SK-N-MC (cell line): ENCODE measurements at regions not wholly inside any gene's neighbourhood (a gene's known extent, or its start where the extent isn't known, plus 50 kb on each side); places are given as distances from the start of the nearest gene placed in this dataset.

Source experiments
- DNase-seq: peaks from one replicate; pipeline ENCODE4 v3.0.0-alpha.2; 2011; ENCODE audit warnings: low read depth, low spot score
- H3K27ac ChIP-seq: fragments of 200-600 bp; sonication (generic); 2 replicates; pipeline ENCODE4 v1.5.1; 2016; ENCODE audit warnings: mixed run types
- H3K36me3 ChIP-seq: fragments of 200-600 bp; sonication (generic); 2 replicates; pipeline ENCODE4 v1.6.1; 2017; ENCODE audit warnings: antibody characterized with exemption, low read length, mixed read lengths; ENCODE audit not compliant: insufficient read depth
- H3K4me3 ChIP-seq: fragments of 200-600 bp; sonication (generic); 2 replicates; pipeline ENCODE4 v1.5.1; 2016
- H3K9ac ChIP-seq: fragments of 200-600 bp; sonication (generic); 2 replicates; pipeline ENCODE4 v1.8.0; 2017; ENCODE audit warnings: mixed run types, mixed read lengths; ENCODE audit not compliant: insufficient read length
- H3K9me3 ChIP-seq: fragments of 200-600 bp; sonication (generic); 2 replicates; pipeline ENCODE4 v1.6.1; 2017; ENCODE audit warnings: low read depth, mild to moderate bottlenecking, antibody characterized with exemption, low read length, moderate library complexity, mixed read lengths
- EZH2 ChIP-seq: fragments of 200-600 bp; sonication (generic); IDR thresholded peaks from one replicate; pipeline ENCODE4 v1.6.1; 2017; ENCODE audit warnings: antibody characterized with exemption
- FOXP2 ChIP-seq: optimal IDR thresholded peaks from 2 replicates; pipeline ENCODE3; 2011; ENCODE audit warnings: mild to moderate bottlenecking, moderate library complexity; ENCODE audit not compliant: insufficient read depth; ENCODE audit errors: extremely low read length, control extremely low read depth
- POLR2AphosphoS5 ChIP-seq: IDR thresholded peaks from 2 replicates; pipeline ENCODE4 v1.6.1; 2012; ENCODE audit warnings: mild to moderate bottlenecking, low read depth, low read length, borderline replicate concordance

DNA sequence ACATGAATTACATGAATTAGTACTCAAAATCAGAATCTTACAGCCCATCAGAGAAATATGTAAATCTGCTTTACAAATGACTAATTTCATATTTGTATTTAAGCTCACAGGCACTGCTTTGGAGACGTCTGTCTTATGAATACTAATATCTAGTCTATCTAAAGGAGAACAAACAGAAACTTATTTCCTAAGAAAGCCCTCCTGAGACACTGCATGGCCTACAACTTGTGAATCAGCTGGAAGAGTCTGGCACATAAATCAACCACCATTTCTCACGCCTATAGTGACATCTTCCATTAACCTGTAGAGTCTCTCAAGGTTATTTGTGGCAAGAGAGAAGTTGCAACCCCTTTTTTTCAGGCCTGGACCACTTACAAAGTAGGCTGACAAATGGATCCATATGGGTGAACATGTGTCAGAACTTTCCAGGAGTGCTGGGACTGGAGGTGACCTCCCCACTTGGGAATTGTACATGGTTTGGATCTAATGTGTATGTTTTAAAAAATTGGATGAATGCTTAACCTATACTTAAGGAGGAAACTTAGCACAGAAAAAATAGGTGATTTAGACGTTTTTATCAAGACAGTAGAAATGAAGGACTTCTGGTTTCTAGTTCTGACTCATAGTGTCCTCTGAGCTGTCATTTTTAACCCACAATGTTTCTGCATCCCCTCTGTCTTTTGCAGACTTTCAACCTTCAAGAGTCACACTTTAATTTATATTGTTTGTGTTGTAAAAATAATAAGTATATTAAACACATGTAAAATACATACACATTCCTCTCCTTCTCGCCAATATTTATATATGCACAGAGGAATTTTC is 83.2 kb upstream of the ARHGAP24 start:
- no peak overlapping the region for H3K27ac ChIP-seq
- no peak for TF ChIP-seq EZH2
- TF ChIP-seq POLR2AphosphoS5, result no peak
- TF ChIP-seq FOXP2, result no peak
- no peaks in the 10 kb centered on the region for H3K36me3 ChIP-seq
- H3K9ac ChIP-seq, result no peak overlapping the region
- H3K9me3 ChIP-seq, result no peaks in the 10 kb centered on the region
- DNase-seq, result no peak
- no peak overlapping the region for H3K4me3 ChIP-seq

DNA sequence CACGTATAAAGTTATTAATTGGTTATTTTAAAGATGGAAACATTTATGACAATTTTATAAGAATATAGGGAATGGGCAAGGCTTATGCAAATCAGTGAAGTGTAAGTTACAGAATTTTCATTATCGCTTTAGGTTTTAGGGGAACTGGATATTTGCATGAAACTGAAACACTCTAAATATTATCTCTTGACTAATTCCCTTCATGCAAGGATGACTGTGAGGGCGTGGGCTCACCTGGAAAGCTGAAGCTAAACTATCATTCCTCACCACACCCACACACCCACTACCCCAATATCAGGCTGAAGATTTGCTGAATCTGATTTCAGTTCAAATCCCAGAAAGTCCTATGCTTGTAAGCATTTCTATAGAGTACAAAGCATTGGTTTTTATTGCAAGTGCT is 81.7 kb upstream of the ARHGAP24 start:
- TF ChIP-seq POLR2AphosphoS5, result no peak
- TF ChIP-seq FOXP2, result no peak
- TF ChIP-seq EZH2, result no peak
- H3K9me3 ChIP-seq, result no peaks in the 10 kb centered on the region
- no peak overlapping the region for H3K4me3 ChIP-seq
- H3K27ac ChIP-seq, result no peak overlapping the region
- no peak overlapping the region for H3K9ac ChIP-seq
- no peak for DNase-seq
- no peaks in the 10 kb centered on the region for H3K36me3 ChIP-seq

DNA sequence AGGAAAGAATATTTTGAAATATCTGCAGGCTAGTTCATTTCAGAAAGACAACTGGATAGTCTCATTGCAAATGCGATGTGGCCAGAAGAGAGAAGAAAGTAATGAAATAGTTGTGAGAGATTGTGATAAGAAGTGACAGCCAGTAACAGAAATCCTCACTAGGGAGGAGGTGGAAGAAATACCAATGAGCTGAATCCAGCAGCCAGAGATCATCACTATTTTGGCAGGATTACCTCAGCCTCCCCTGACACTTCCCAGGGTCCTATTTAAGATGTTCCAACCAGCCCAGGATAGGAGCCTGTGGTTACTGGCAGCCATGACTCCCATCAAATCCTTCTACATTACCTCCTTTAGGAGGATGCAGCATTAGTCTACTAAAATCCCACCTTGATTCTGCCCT is 76.7 kb upstream of the ARHGAP24 start:
- no peaks in the 10 kb centered on the region for H3K36me3 ChIP-seq
- H3K9me3 ChIP-seq, result no peaks in the 10 kb centered on the region
- H3K9ac ChIP-seq, result no peak overlapping the region
- no peak overlapping the region for H3K4me3 ChIP-seq
- DNase-seq, result no peak
- TF ChIP-seq POLR2AphosphoS5 (no peak), EZH2 (no peak), FOXP2 (no peak)
- no peak overlapping the region for H3K27ac ChIP-seq

DNA sequence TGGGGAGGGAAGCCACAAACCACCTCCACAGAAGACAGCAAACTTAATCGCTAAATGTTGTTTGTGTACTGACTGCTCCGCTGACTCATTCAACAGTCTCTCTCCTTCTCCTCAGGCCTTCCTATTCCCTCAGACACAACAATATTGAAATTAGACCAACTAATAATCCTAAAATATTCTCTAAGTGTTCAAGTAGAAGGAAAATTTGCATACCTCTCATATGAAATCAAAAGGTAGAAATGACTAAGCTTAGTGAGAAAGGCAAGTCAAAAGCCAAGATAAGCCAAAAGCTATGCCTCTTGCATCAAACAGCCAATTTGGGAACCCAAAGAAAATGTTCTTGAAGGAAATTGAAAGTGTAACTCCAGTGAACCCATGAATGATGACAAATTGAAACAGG is 75.7 kb upstream of the ARHGAP24 start:
- no peak for TF ChIP-seq EZH2
- TF ChIP-seq POLR2AphosphoS5, result no peak
- TF ChIP-seq FOXP2, result no peak
- no peak for DNase-seq
- no peak overlapping the region for H3K4me3 ChIP-seq
- no peaks in the 10 kb centered on the region for H3K36me3 ChIP-seq
- no peaks in the 10 kb centered on the region for H3K9me3 ChIP-seq
- no peak overlapping the region for H3K27ac ChIP-seq
- H3K9ac ChIP-seq, result no peak overlapping the region

DNA sequence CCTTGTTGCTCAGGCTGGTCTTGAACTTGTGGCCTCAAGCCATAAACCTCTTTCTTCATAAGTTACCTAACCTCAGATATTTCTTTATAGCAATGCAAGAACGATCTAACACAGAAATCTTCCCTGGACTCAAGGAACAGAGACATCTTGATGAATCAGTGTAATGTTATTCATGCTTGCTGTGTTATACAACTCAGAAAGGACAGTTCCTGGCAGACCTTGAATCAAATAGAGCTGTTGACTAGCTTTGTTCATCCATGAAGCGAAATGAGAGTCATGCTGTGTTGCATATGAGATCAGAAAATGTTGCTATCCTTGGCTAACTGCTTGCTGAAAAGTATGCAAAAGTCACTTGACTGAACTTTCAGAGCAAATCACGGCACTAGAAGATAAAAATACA is 72.6 kb upstream of the ARHGAP24 start:
- DNase-seq, result no peak
- Histone ChIP-seq H3K27ac (no peak overlapping the region), H3K4me3 (no peak overlapping the region), H3K36me3 (no peaks in the 10 kb centered on the region), H3K9me3 (no peaks in the 10 kb centered on the region), H3K9ac (no peak overlapping the region)
- TF ChIP-seq EZH2 (no peak), POLR2AphosphoS5 (no peak), FOXP2 (no peak)

DNA sequence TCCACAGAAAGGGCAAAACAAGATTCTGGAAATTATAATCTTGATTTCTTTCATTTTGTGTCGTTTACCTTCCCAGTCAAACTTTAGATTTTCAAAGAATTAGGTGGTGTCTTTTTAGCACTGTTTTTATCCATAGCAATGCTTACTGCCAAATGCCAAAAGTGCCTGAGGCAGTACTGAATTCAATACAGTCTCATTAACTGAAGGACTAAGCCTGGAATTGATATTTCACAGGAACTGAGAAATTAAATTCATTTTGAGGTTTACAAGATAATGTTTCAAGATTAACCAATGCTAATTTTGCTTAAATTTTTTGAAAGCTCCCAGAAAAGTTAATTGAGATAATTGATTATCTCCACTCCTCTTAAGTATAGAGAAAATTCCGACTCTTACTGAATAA is 68.8 kb upstream of the ARHGAP24 start:
- Histone ChIP-seq H3K27ac (no peak overlapping the region), H3K9ac (no peak overlapping the region), H3K9me3 (no peaks in the 10 kb centered on the region), H3K4me3 (no peak overlapping the region; the same call in 1 of the 2 replicates), H3K36me3 (no peaks in the 10 kb centered on the region)
- TF ChIP-seq POLR2AphosphoS5, result no peak; the same call in 1 of the 2 replicates
- TF ChIP-seq EZH2, result no peak
- TF ChIP-seq FOXP2, result no peak
- peak; percentile 84 for DNase-seq

DNA sequence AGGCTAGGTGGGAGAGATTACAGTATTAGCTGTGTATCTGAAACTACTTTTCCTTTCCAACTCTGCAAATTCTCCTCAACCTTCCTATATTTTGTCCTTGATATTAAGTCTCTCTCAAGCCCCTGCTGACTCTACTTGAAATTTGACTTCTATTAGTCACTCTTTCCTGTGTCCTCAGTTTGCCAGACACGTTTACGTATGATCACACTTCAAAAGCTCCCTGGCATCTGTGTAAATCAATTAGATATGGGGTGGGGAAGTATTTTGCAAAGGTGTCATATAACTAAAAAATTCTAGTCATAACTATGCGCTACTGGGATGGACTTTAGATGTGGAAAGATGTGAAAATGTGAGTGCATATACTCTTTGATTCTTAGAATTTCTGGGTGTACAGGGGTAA is 67.4 kb upstream of the ARHGAP24 start:
- Histone ChIP-seq H3K9ac (no peak overlapping the region), H3K27ac (no peak overlapping the region), H3K4me3 (no peak overlapping the region), H3K36me3 (no peaks in the 10 kb centered on the region), H3K9me3 (no peaks in the 10 kb centered on the region)
- no peak for TF ChIP-seq EZH2
- no peak for TF ChIP-seq POLR2AphosphoS5
- TF ChIP-seq FOXP2, result no peak
- DNase-seq, result no peak

DNA sequence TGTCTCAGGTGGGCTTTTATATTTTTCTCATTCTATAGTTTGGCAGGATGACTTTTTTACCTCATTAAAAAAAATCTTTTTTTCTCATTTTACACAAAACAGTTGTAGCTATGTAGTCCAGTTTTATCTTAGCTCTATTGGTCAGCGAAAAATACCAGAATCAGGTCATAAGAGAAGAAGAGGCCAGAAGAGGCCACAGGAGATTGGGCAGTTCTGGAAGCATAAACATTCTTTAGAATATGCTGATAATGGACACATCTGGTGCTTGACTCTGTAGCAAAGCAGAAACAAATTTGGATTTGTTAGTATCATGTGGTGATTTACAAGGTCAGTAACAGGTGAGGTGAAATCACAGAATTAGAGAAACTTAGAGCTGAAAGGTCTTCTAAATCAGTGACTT is 66.6 kb upstream of the ARHGAP24 start:
- TF ChIP-seq EZH2, result no peak
- TF ChIP-seq POLR2AphosphoS5, result no peak
- TF ChIP-seq FOXP2, result no peak
- Histone ChIP-seq H3K27ac (no peak overlapping the region), H3K36me3 (no peaks in the 10 kb centered on the region), H3K4me3 (no peak overlapping the region), H3K9me3 (no peaks in the 10 kb centered on the region), H3K9ac (no peak overlapping the region)
- DNase-seq, result no peak
